ENCODE measurements at regions not wholly inside any gene's neighbourhood (a gene's known extent, or its start where the extent isn't known, plus 50 kb on each side); places are given as distances from the start of the nearest gene placed in this dataset.
"Not testable (repeated sequence)": the region's sequence is repeated elsewhere in the genome, so short reads cannot be mapped to it uniquely, and the experiment has no call there.

DNA sequence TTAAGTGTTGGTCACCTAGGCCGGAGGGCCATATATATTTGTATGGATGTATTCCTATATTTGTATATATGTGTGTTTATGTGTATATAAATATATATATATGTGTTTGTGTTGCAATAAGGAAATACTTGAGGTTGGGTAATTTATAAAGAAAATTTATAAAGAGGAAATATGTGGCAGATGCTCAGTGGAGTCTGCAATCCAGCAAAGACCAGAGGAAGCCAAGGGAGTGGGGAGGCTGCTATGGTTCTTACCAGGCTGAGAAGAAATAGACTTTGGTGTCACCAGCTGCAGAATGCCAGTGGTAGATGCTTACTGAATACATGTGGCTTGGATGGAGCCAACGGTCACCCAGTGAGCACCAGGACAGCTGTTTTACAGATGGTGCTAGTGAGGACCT, 97.4 kb upstream of the ELOVL5 start:
- no peak for DNase-seq (ENCODE audit: low read depth in 2 of 2)

DNA sequence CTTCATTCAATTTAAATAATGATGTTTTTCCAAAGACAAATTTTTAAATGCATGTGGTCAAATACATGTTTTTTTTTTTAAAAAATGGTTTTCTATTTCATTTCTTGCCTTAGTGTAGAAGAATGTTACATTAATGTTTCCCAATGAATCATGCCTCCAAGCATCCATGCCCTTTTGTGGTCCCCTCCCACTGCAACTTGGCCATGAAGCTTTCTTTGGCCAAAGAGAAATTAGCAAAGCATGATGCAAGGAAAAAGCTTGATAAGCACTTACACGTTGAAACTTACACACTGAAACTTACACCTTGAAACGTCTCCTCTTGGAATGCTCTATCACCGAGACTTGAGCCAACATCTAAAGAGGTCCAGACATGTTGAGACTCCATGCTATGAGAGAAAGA, 93.0 kb upstream of the ELOVL5 start:
- DNase-seq (ENCODE audit: low read depth in 2 of 2) = no peak

DNA sequence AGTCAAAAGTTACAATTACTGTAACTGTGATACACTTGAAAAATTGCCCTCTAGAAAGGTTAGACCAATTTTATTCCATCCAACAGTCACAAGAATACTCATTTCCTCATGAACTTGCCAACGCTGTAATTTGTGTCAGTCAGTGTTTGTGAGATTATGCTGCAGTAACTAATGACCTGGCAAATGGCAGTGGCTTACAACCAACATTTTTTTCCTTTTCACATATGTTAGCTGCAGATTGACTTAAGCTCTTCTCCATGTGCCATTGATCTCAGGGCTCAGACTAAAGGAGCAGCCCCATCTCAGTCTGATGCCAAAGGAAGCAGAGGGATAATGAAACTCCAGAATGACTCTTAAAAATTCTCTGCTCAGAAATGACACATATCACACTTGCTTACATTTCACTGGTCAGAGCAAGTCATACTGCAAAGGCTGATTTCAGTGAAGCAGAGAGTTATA, 92.3 kb upstream of the ELOVL5 start:
- no peak for DNase-seq (ENCODE audit: low read depth in 2 of 2)

DNA sequence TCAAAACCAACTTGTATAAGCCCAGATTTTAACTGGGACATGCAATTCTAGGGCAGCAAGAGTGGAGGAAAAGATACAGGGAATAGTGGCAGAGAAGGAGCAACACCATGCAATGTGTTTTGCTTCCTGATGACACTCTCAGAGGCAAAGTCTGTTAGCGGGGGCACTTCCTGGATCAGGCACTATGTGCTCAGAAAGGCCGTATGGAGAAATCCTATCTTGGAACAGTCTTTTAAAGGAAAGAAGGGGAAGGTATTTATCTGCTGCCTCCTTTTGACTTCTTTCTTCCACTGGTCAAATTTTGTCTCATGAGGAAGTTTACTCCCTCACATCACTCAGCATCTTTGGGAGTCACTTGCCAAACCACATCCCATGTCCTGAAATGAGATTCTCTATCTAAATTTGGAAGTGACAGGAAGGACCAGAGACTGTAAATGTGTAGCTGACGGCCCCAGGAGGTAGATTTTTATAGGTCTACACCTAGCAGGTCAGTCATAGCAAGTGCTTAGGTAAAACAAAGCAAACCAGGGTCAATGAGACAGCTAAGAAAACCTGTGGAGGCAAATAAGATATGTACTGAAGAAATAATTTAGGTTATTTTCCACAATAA, 91.7 kb upstream of the ELOVL5 start:
- DNase-seq (ENCODE audit: low read depth in 2 of 2) = no peak

- no peak for DNase-seq (ENCODE audit: low read depth in 2 of 2)
Measured at GRCh38 chr6:53439556-53439955, 90.8 kb upstream of the ELOVL5 start.

DNA sequence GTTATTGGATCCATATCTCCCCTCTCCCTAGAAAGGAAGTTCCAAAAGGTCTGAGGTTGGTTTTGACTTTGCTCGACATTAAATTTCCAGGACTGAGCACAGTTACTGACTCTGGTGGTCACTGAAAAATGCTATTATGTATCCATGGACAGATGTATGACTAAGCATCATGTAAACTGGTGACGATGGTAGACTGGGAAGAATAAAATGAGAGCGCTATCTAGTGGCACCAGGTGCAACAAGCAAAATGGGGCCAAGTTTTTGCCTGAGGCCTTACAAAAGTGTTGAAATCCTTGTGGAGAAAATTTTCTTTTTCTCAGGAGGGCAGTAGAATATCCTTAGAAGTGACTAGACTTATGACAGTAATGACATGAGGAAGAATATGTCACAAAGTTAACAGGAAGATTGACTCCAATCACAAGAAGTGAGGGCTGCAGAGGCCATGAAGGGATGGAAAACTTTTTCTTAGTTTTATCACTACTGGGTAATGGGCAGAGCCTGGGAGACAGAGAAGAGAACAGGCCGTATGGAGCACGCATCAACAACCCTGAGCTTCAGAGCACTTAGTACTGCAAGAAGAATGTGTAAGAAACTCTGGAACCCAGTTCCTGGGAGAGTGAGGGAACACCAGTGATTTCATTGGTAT, 88.9 kb upstream of the ELOVL5 start:
- DNase-seq (ENCODE audit: low read depth in 2 of 2) = no peak

GRCh38 chr6:53436526-53437303, 88.0 kb upstream of the ELOVL5 start:
- DNase-seq (ENCODE audit: low read depth in 2 of 2) = no peak

- DNase-seq (ENCODE audit: low read depth in 2 of 2) = no peak
Measured at GRCh38 chr6:53433951-53434285, 85.2 kb upstream of the ELOVL5 start.

GRCh38 chr6:53433261-53433950, 84.7 kb upstream of the ELOVL5 start:
- no peak for DNase-seq (ENCODE audit: low read depth in 2 of 2)

GRCh38 chr6:53432318-53433161, 83.8 kb upstream of the ELOVL5 start:
- no peak for DNase-seq (ENCODE audit: low read depth in 2 of 2)

DNA sequence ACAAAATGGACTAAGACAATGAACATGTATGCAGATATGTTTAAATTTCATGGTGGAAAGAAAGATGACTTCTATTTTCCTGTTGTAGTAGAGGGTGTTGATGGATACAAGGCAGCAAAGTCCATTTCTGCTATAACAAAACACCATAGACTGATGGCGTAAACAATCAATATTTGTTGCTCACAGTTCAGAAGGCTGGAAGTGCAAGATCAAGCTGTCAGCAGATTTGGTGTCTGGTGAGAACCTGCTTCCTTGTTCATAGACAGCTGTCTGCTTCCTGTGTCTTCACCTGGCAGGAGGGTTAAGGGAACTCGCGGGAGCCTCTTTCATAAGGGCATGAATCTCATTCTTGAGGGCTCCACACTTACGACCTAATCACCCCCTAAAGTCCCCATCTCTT, 83.0 kb upstream of the ELOVL5 start:
- DNase-seq (ENCODE audit: low read depth in 2 of 2) = no peak

DNA sequence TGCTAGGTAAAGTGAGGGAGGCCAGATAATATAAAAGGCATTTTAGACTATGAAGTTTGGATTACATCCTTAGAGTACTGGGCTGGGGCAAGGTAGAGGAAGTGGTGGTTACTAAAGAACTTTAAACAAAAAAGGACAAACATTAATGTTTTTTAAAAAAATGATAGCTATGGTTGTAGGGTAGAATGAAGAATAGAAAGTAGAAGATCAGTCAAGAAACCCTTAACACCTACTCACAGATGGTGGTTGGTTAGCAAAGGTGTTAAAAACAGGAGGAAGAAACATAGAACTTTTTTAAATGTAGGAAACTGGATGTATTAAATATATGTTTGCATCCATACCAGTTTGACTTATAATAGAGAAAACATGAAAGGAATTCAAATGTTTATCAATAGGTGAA, 80.7 kb upstream of the ELOVL5 start:
- no peak for DNase-seq (ENCODE audit: low read depth in 2 of 2)

GRCh38 chr6:53428886-53429285, 80.1 kb upstream of the ELOVL5 start:
- DNase-seq (ENCODE audit: low read depth in 2 of 2) = no peak

DNA sequence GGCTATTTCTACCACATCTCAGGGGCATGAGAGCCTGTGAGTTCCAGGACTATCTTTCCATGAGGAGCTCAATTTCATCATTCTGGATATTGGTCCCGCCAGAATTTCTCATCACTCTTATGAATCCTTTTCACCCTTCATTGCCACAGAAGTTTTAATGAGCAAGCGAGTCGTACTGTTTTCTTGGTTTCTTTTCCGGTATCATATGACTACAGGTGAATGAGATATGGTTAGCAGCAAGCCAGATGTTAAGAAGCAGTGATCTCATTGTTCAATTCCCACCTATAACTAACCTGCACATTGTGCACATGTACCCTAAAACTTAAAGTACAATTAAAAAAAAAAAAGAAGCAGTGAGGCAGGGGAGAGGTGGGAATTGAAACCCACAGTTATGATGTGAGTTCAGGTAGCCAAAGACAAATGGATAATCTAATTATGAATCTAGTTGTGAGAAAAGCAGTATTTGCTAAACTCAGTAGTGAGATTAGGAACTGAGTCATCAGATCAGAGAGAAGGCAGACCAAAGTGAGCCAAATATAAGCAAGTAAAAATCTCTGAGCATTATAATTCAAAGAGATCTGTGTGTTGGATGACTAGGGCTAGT, 78.0 kb upstream of the ELOVL5 start:
- no peak for DNase-seq (ENCODE audit: low read depth in 2 of 2)

GRCh38 chr6:53426117-53426516, 77.4 kb upstream of the ELOVL5 start:
- no peak for DNase-seq (ENCODE audit: low read depth in 2 of 2)

DNA sequence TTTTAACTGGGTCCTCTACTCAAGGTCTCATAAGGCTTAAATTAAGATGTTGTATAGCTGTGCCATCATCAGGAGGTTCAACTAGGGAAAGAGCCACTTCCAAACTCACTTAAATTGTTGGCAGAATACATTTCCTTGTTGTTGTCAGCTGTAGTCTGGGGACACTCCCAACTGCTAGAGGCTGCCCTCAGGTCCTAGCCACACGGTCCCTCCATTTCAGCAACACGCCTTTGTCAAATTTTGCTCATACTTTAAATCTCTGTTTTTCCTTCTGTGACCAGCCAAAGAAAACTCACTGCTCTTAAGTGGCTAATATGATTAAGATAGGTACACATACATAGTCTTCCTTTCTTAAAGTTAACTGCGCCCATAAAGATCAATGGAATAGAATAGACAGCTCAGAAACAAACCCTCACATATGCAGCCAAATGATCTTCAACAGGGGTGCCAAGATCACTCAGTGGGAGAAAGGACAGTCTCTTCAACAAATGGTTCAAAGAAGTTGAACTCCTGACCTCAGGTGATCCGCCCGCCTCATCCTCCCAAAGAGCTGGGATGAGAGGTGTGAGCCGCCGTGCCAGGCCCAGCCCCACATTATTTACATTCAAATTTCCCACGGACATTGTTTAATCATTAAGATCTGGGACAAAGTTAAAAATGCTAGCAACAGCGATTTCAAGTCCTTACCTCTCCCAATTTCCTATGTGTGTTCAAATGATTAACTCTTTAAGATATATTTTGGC, 76.4 kb upstream of the ELOVL5 start:
- no peak for DNase-seq (ENCODE audit: low read depth in 2 of 2)

GRCh38 chr6:53424300-53424699, 75.5 kb upstream of the ELOVL5 start:
- no peak for DNase-seq (ENCODE audit: low read depth in 2 of 2)

DNA sequence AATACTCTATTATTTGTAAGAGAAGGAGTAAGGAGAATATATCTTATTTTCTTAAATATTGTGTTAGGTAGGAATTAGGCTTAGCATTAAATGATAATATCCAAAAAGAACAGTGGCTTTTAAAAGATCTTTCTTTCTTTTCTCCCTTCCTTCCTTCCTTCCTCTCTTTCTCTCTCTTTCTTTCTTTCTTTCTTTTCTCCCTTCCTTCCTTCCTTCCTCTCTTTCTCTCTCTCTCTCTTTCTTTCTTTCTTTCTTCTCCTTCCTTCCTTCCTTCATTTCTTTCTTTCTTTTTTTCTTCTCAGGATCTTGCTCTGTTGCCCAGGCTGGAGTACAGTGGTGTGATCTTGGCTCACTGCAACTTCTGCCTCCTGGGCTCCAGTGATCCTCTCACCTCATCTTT, 74.8 kb upstream of the ELOVL5 start:
- DNase-seq (ENCODE audit: low read depth in 2 of 2) = not testable (repeated sequence)

DNA sequence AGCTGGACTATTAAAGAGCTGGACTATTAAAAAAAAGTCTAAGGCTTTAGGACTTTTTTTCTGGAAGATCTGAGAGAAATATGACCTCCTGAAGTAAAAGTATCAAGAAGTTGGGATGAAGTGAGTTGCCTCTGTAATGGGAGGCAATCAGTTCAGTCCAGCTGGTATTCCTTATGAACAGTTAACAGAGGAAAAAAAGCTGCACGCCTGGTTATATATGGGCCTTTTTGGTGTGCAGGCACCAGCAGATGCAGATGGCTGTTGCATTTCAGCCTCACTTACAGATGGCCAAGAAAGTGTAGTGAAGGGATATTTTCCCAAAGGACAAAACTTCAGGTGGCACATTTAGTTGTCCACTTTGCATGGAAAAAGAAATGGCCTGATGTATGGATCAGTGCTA, 70.3 kb upstream of the ELOVL5 start:
- no peak for DNase-seq (ENCODE audit: low read depth in 2 of 2)

GRCh38 chr6:53418288-53418687, 69.5 kb upstream of the ELOVL5 start:
- no peak for DNase-seq (ENCODE audit: low read depth in 2 of 2)

- no peak for DNase-seq (ENCODE audit: low read depth in 2 of 2)
Measured at GRCh38 chr6:53417141-53417540, 68.4 kb upstream of the ELOVL5 start.

Data from stimulated activated CD8-positive, alpha-beta memory T cell treated with anti-CD3 and anti-CD28 coated beads, Interleukin-2, amount 100 ng/mL, for 1 hour (primary cell).